GM21737 (cell line): ENCODE measurements at regions not wholly inside any gene's neighbourhood (a gene's known extent, or its start where the extent isn't known, plus 50 kb on each side); places are given as distances from the start of the nearest gene placed in this dataset.

Source experiments
- ATAC-seq: cut with Tn5 transposase; IDR thresholded peaks from one replicate; pipeline ENCODE4 v1.9.1; 2021; ENCODE audit warnings: mild to moderate bottlenecking, moderate library complexity; ENCODE audit not compliant: unreplicated experiment

- ATAC-seq: no peak
These were observed 58.1 kb downstream of the KLF4 start for GRCh38 chr9:107431461-107431860.

- no peak for ATAC-seq
These were observed 59.5 kb downstream of the KLF4 start for GRCh38 chr9:107430071-107430470.

- no peak for ATAC-seq
These were observed 63.4 kb downstream of the KLF4 start for GRCh38 chr9:107426126-107426525.

GRCh38 chr9:107425101-107426025 is 64.2 kb downstream of the KLF4 start:
- peak; percentile 84 for ATAC-seq

GRCh38 chr9:107423540-107423939 is 66.0 kb downstream of the KLF4 start:
- ATAC-seq: no peak

GRCh38 chr9:107422189-107423185 is 67.1 kb downstream of the KLF4 start:
- no peak for ATAC-seq

- no peak for ATAC-seq
These were observed 79.1 kb downstream of the KLF4 start for GRCh38 chr9:107410420-107410819.

GRCh38 chr9:107409581-107410389 is 79.8 kb downstream of the KLF4 start:
- ATAC-seq: no peak

- no peak for ATAC-seq
These were observed 81.9 kb downstream of the KLF4 start for GRCh38 chr9:107407675-107408074.

GRCh38 chr9:107405511-107405910 is 84.1 kb downstream of the KLF4 start:
- ATAC-seq: no peak

- ATAC-seq: no peak
These were observed 84.8 kb downstream of the KLF4 start for GRCh38 chr9:107404736-107405135.

- ATAC-seq: no peak
These were observed 85.4 kb downstream of the KLF4 start for GRCh38 chr9:107404161-107404560.

GRCh38 chr9:107397076-107398044 is 92.2 kb downstream of the KLF4 start:
- no peak for ATAC-seq

GRCh38 chr9:107394264-107394663 is 95.3 kb downstream of the KLF4 start:
- ATAC-seq: no peak

- no peak for ATAC-seq
These were observed 98.8 kb downstream of the KLF4 start for GRCh38 chr9:107390778-107391177.

- ATAC-seq: no peak
These were observed 99.3 kb downstream of the KLF4 start for GRCh38 chr9:107390279-107390678.

- no peak for ATAC-seq
These were observed 99.9 kb downstream of the KLF4 start for GRCh38 chr9:107389617-107390071.

GRCh38 chr9:107388890-107389289 is 100.7 kb downstream of the KLF4 start:
- ATAC-seq: no peak

- ATAC-seq: no peak
These were observed 102.2 kb downstream of the KLF4 start for GRCh38 chr9:107387409-107387808.
